HG03064 (cell line): ENCODE measurements at regions not wholly inside any gene's neighbourhood (a gene's known extent, or its start where the extent isn't known, plus 50 kb on each side); places are given as distances from the start of the nearest gene placed in this dataset.
A peak's percentile ranks its signal among the peaks of the same experiment; 100 is the strongest.

ENCODE experiments used
- ATAC-seq: cut with Tn5 transposase; IDR thresholded peaks from one replicate; pipeline ENCODE4 v1.9.1; 2021; ENCODE audit warnings: low read depth; ENCODE audit not compliant: unreplicated experiment

GRCh38 chr4:111631215-111631999 is 513.8 kb upstream of the FAM241A start:
- no peak for ATAC-seq

GRCh38 chr4:111632641-111633151 is 512.6 kb upstream of the FAM241A start:
- no peak for ATAC-seq

GRCh38 chr4:111633663-111634266 is 511.5 kb upstream of the FAM241A start:
- ATAC-seq, result no peak

GRCh38 chr4:111635646-111636045 is 509.6 kb upstream of the FAM241A start:
- ATAC-seq, result no peak

GRCh38 chr4:111636961-111637585 is 508.2 kb upstream of the FAM241A start:
- no peak for ATAC-seq

- no peak for ATAC-seq
These were observed 506.0 kb upstream of the FAM241A start for GRCh38 chr4:111639120-111639690.

- no peak for ATAC-seq
These were observed 505.4 kb upstream of the FAM241A start for GRCh38 chr4:111639876-111640275.

- peak; percentile 96 for ATAC-seq
These were observed 503.3 kb upstream of the FAM241A start for GRCh38 chr4:111641813-111642579.

- ATAC-seq, result no peak
These were observed 497.2 kb upstream of the FAM241A start for GRCh38 chr4:111648056-111648455.

- no peak for ATAC-seq
These were observed 495.9 kb upstream of the FAM241A start for GRCh38 chr4:111649308-111649707.

GRCh38 chr4:111650146-111650545 is 495.1 kb upstream of the FAM241A start:
- no peak for ATAC-seq

GRCh38 chr4:111650674-111651086 is 494.6 kb upstream of the FAM241A start:
- ATAC-seq, result no peak

GRCh38 chr4:111652236-111652635 is 493.0 kb upstream of the FAM241A start:
- no peak for ATAC-seq

GRCh38 chr4:111652986-111653385 is 492.3 kb upstream of the FAM241A start:
- ATAC-seq, result no peak

GRCh38 chr4:111662496-111662895 is 482.8 kb upstream of the FAM241A start:
- no peak for ATAC-seq

- ATAC-seq, result no peak
These were observed 480.8 kb upstream of the FAM241A start for GRCh38 chr4:111664308-111664945.

- no peak for ATAC-seq
These were observed 478.4 kb upstream of the FAM241A start for GRCh38 chr4:111666826-111667360.

- no peak for ATAC-seq
These were observed 473.5 kb upstream of the FAM241A start for GRCh38 chr4:111671756-111672155.

GRCh38 chr4:111675746-111676145 is 469.5 kb upstream of the FAM241A start:
- ATAC-seq, result no peak

- ATAC-seq, result no peak
These were observed 468.7 kb upstream of the FAM241A start for GRCh38 chr4:111676533-111676932.
